GM23248 (cell line): ENCODE measurements at regions not wholly inside any gene's neighbourhood (a gene's known extent, or its start where the extent isn't known, plus 50 kb on each side); places are given as distances from the start of the nearest gene placed in this dataset.

Source experiments
- DNase-seq: peaks from one replicate; pipeline ENCODE4 v3.0.0-alpha.2; 2015
- H2AFZ ChIP-seq: fragments of 200-600 bp; sonication (generic); 2 replicates; pipeline ENCODE4 v1.6.1; 2016; ENCODE audit warnings: antibody characterized with exemption
- H3F3A ChIP-seq: fragments of 200-600 bp; sonication (generic); 2 replicates; pipeline ENCODE4 v1.6.1; 2016; ENCODE audit warnings: mild to moderate bottlenecking, antibody characterized with exemption, mixed run types; ENCODE audit not compliant: insufficient read depth
- H3K27ac ChIP-seq: fragments of 200-600 bp; sonication (generic); 2 replicates; pipeline ENCODE4 v1.5.1; 2016; ENCODE audit warnings: mild to moderate bottlenecking
- H3K27me3 ChIP-seq: fragments of 200-600 bp; sonication (generic); replicated peaks from 2 replicates; pipeline ENCODE4 v1.6.1; 2016; ENCODE audit warnings: mild to moderate bottlenecking; ENCODE audit not compliant: insufficient read depth
- H3K36me3 ChIP-seq: fragments of 200-600 bp; sonication (generic); 2 replicates; pipeline ENCODE4 v1.6.1; 2016; ENCODE audit warnings: low read depth, mild to moderate bottlenecking
- H3K4me1 ChIP-seq: fragments of 200-600 bp; sonication (generic); 2 replicates; pipeline ENCODE4 v1.6.1; 2016; ENCODE audit warnings: mild to moderate bottlenecking; ENCODE audit not compliant: insufficient read depth
- H3K4me2 ChIP-seq: fragments of 200-600 bp; sonication (generic); one replicate; pipeline ENCODE4 v1.6.1; 2016; ENCODE audit warnings: mild to moderate bottlenecking; ENCODE audit not compliant: unreplicated experiment
- H3K4me3 ChIP-seq: fragments of 200-600 bp; sonication (generic); 2 replicates; pipeline ENCODE4 v1.5.1; 2016; ENCODE audit warnings: mild to moderate bottlenecking
- H3K79me2 ChIP-seq: fragments of 200-600 bp; sonication (generic); 2 replicates; pipeline ENCODE4 v1.6.1; 2016; ENCODE audit warnings: mild to moderate bottlenecking; ENCODE audit not compliant: insufficient read depth
- H3K9ac ChIP-seq: fragments of 200-600 bp; sonication (generic); 2 replicates; pipeline ENCODE4 v1.6.1; 2016; ENCODE audit warnings: mild to moderate bottlenecking
- H3K9me2 ChIP-seq: fragments of 200-600 bp; sonication (generic); 2 replicates; pipeline ENCODE4 v1.6.1; 2016; ENCODE audit warnings: mixed run types, mild to moderate bottlenecking, moderate library complexity; ENCODE audit not compliant: insufficient read depth
- H3K9me3 ChIP-seq: fragments of 200-600 bp; sonication (generic); one replicate; pipeline ENCODE4 v1.6.1; 2017; ENCODE audit warnings: low read depth
- H4K20me1 ChIP-seq: fragments of 200-600 bp; sonication (generic); 2 replicates; pipeline ENCODE4 v1.6.0; 2016; ENCODE audit not compliant: insufficient read depth
- EZH2 ChIP-seq: fragments of 200-600 bp; sonication (generic); IDR thresholded peaks from 2 replicates; pipeline ENCODE4 v1.6.1; 2018; ENCODE audit warnings: antibody characterized with exemption, mild to moderate bottlenecking; ENCODE audit not compliant: insufficient read depth, poor library complexity, severe bottlenecking
- EZH2phosphoT487 ChIP-seq: fragments of 200-600 bp; sonication (generic); IDR thresholded peaks from 2 replicates; pipeline ENCODE4 v1.6.1; 2018; ENCODE audit warnings: antibody characterized with exemption, moderate library complexity, mild to moderate bottlenecking, low read depth; ENCODE audit not compliant: insufficient read depth
- WGBS, 2 experiments: methylation state at CpG; one replicate each; pipeline ENCODE4 v1.1.6; 2015 to 2017; ENCODE audit warnings: low lambda C conversion rate in 2 of 2, low coverage in 1 of 2; ENCODE audit errors: missing lambda C conversion rate in 2 of 2; 5-methylcytosine and 5-hydroxymethylcytosine counted together
- in situ Hi-C: fragments of 300-500 bp; cut with MboI; formaldehyde crosslinking; loops from 2 replicates; pipeline ENCODE4 v1.15.0; 2020

GRCh38 chr14:100645982-100646314 is 58.7 kb upstream of the BEGAIN start:
- in situ Hi-C loops = loop anchor here (25.0 kb wide), 1 partner anchor 234 kb away; no protein-coding TSS in a partner anchor
- H3K4me3 ChIP-seq = no peak overlapping the region
- H3K36me3 ChIP-seq = no peaks in the 10 kb centered on the region
- no peaks in the 10 kb centered on the region for H3K27me3 ChIP-seq
- 0 out of 2 replicates have a peak, but pooled peaks cover 6% of the 10 kb centered on the region for H3F3A ChIP-seq
- H3K79me2 ChIP-seq = no peaks in the 10 kb centered on the region
- H2AFZ ChIP-seq = no peak overlapping the region
- H4K20me1 ChIP-seq = no peaks in the 10 kb centered on the region
- H3K9me3 ChIP-seq = no peaks in the 10 kb centered on the region
- no peaks in the 10 kb centered on the region for H3K9me2 ChIP-seq
- peaks cover 10% of the 10 kb centered on the region for H3K4me1 ChIP-seq
- DNase-seq = no peak
- WGBS, 2 experiments = 19 to 26% methylated on average over 3 of the region's 3 CpGs
- no peak overlapping the region for H3K4me2 ChIP-seq
- H3K9ac ChIP-seq = no peak overlapping the region
- no peak overlapping the region for H3K27ac ChIP-seq
- no peak for TF ChIP-seq EZH2phosphoT487
- no peak for TF ChIP-seq EZH2

DNA sequence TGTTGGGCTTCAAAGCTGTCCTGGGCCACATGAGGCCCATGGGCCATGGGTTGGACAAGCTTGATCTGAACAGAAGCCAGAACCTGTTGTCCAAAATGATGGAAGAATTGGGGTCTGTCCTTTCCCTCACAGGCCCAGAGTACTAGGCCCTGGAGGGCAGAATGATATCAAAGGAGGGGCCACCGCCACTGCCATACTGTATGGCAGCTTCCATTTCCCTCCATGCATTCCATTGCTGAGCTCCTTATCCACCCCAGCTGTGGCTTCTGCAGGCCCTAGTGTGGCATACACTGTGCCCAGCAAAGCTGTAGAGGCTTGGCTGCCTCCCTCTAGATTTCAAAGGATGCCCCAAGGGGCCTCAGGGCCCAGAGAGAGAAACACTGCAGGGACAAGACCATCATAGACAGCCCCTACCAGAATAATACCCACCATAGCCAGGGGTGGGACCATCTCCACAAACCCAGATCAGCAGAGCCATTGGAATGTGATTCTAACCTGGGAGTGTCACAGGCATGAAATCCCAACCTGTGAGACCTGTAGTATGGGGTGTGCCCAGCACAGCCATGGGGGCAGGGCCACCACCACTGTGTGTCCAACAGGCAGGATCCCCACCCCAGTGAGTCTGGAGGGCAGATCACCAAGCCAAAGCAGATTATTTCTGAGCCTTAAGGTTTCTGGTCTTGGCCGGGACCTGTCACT is 61.4 kb upstream of the BEGAIN start:
- Histone ChIP-seq H3K27ac (no peak overlapping the region), H3K9me3 (no peaks in the 10 kb centered on the region), H3K9ac (no peak overlapping the region), H3K27me3 (no peaks in the 10 kb centered on the region), H4K20me1 (no peaks in the 10 kb centered on the region), H3K4me2 (no peak overlapping the region), H3K36me3 (no peaks in the 10 kb centered on the region), H3K9me2 (no peaks in the 10 kb centered on the region), H2AFZ (no peak overlapping the region), H3F3A (0 out of 2 replicates have a peak, but pooled peaks cover 6% of the 10 kb centered on the region), H3K4me3 (no peak overlapping the region), H3K4me1 (peaks cover 10% of the 10 kb centered on the region), H3K79me2 (no peaks in the 10 kb centered on the region)
- no peak for DNase-seq
- WGBS, 2 experiments = 66 to 67% methylated on average over 2 of the region's 2 CpGs
- TF ChIP-seq EZH2 (no peak), EZH2phosphoT487 (no peak)
- in situ Hi-C loops = loop anchor here (25.0 kb wide), 1 partner anchor 236 kb away; no protein-coding TSS in a partner anchor

GRCh38 chr14:100649173-100649519 is 61.9 kb upstream of the BEGAIN start:
- H3K9me2 ChIP-seq = no peaks in the 10 kb centered on the region
- TF ChIP-seq EZH2 (no peak), EZH2phosphoT487 (no peak)
- WGBS, 2 experiments = 59 to 61% methylated on average over 1 of the region's 1 CpG
- no peak overlapping the region for H3K4me3 ChIP-seq
- no peaks in the 10 kb centered on the region for H4K20me1 ChIP-seq
- peaks cover 10% of the 10 kb centered on the region for H3K4me1 ChIP-seq
- no peaks in the 10 kb centered on the region for H3K79me2 ChIP-seq
- no peak overlapping the region for H3K27ac ChIP-seq
- H3F3A ChIP-seq = 0 out of 2 replicates have a peak, but pooled peaks cover 6% of the 10 kb centered on the region
- H3K27me3 ChIP-seq = no peaks in the 10 kb centered on the region
- no peaks in the 10 kb centered on the region for H3K36me3 ChIP-seq
- no peaks in the 10 kb centered on the region for H3K9me3 ChIP-seq
- H2AFZ ChIP-seq = no peak overlapping the region
- no peak overlapping the region for H3K4me2 ChIP-seq
- H3K9ac ChIP-seq = no peak overlapping the region
- in situ Hi-C loops = loop anchor here (25.0 kb wide), 1 partner anchor 237 kb away; no protein-coding TSS in a partner anchor
- peak; percentile 61 for DNase-seq

GRCh38 chr14:100651999-100652508 is 64.8 kb upstream of the BEGAIN start:
- H3K27me3 ChIP-seq = peaks cover 16% of the 10 kb centered on the region; the same call in 1 of the 2 replicates
- no peak for TF ChIP-seq EZH2phosphoT487
- no peak for TF ChIP-seq EZH2
- no peaks in the 10 kb centered on the region for H3K36me3 ChIP-seq
- no peaks in the 10 kb centered on the region for H4K20me1 ChIP-seq
- H3K4me2 ChIP-seq = no peak overlapping the region
- peak; percentile 49 for DNase-seq
- no peak overlapping the region for H3K27ac ChIP-seq
- 0 out of 2 replicates have a peak, but pooled peaks cover 6% of the 10 kb centered on the region for H3F3A ChIP-seq
- no peaks in the 10 kb centered on the region for H3K9me2 ChIP-seq
- no peaks in the 10 kb centered on the region for H3K79me2 ChIP-seq
- no peak overlapping the region for H3K9ac ChIP-seq
- peaks cover 6% of the 10 kb centered on the region; the same call in 1 of the 2 replicates for H3K4me1 ChIP-seq
- H3K4me3 ChIP-seq = no peak overlapping the region
- whole genome bisulfite sequencing, 2 experiments = 49 to 73% methylated on average over 2 of the region's 2 CpGs
- H2AFZ ChIP-seq = no peak overlapping the region
- H3K9me3 ChIP-seq = no peaks in the 10 kb centered on the region
- in situ Hi-C loops = no loop called here
